HepG2 (cell line): ENCODE measurements at regions not wholly inside any gene's neighbourhood (a gene's known extent, or its start where the extent isn't known, plus 50 kb on each side); places are given as distances from the start of the nearest gene placed in this dataset.
A peak's percentile ranks its signal among the peaks of the same experiment; 100 is the strongest.

Experiments used
- FOXA3 ChIP-seq: IDR thresholded peaks from 2 replicates; pipeline ENCODE4 v1.6.1; 2016; ENCODE audit warnings: missing genetic modification reagents, missing compliant biosample characterization
- FOXK1 ChIP-seq: sonication (generic); formaldehyde crosslinking; IDR thresholded peaks from 2 replicates; pipeline ENCODE4 v1.4.0; 2020; ENCODE audit warnings: low read depth, missing genetic modification reagents, borderline replicate concordance
- FOXO1 ChIP-seq: sonication (generic); formaldehyde crosslinking; IDR thresholded peaks from 2 replicates; pipeline ENCODE4 v1.4.0; 2020; ENCODE audit warnings: missing genetic modification reagents
- HDAC2 ChIP-seq: sonication (generic); formaldehyde crosslinking; IDR thresholded peaks from 2 replicates; pipeline ENCODE4 v1.4.0; 2020; ENCODE audit warnings: missing genetic modification reagents
- HMG20A ChIP-seq: IDR thresholded peaks from 2 replicates; pipeline ENCODE4 v1.6.1; 2016; ENCODE audit warnings: borderline replicate concordance
- HNF4A ChIP-seq: sonication (generic); formaldehyde crosslinking; IDR thresholded peaks from 2 replicates; pipeline ENCODE4 v1.4.0; 2020; ENCODE audit warnings: missing genetic modification reagents
- KLF16 ChIP-seq, 2 experiments: sonication (generic) in 1 of 2; formaldehyde crosslinking in 1 of 2; IDR thresholded peaks; 2 replicates each; pipeline versions ENCODE4 v1.6.1 to v1.8.0; 2016 to 2023; ENCODE audit warnings: missing genetic modification reagents in 2 of 2, missing compliant biosample characterization in 1 of 2
- MATR3 ChIP-seq: sonication (generic); formaldehyde crosslinking; IDR thresholded peaks from 2 replicates; pipeline ENCODE4 v1.4.0; 2020; ENCODE audit warnings: missing genetic modification reagents
- MED1 ChIP-seq: sonication (generic); formaldehyde crosslinking; IDR thresholded peaks from 2 replicates; pipeline ENCODE4 v1.4.0; 2020; ENCODE audit warnings: missing genetic modification reagents
- NR2C2 ChIP-seq: sonication (generic); formaldehyde crosslinking; IDR thresholded peaks from 2 replicates; pipeline ENCODE4 v1.4.0; 2020; ENCODE audit warnings: missing genetic modification reagents, mild to moderate bottlenecking, moderate library complexity, borderline replicate concordance
- RARA ChIP-seq: IDR thresholded peaks from 2 replicates; pipeline ENCODE4 v1.6.1; 2016; ENCODE audit warnings: missing genetic modification reagents, missing compliant biosample characterization
- RXRA ChIP-seq: sonication (generic); formaldehyde crosslinking; IDR thresholded peaks from 2 replicates; pipeline ENCODE4 v1.5.1; 2020; ENCODE audit warnings: missing genetic modification reagents
- SALL1 ChIP-seq: sonication (generic); formaldehyde crosslinking; IDR thresholded peaks from 2 replicates; pipeline ENCODE4 v1.8.0; 2022; ENCODE audit warnings: mild to moderate bottlenecking, missing genetic modification reagents
- STAG1 ChIP-seq: sonication (generic); formaldehyde crosslinking; IDR thresholded peaks from 2 replicates; pipeline ENCODE4 v1.4.0; 2020; ENCODE audit warnings: missing genetic modification reagents
- SYNCRIP ChIP-seq: fragments of 200-400 bp; formaldehyde crosslinking; IDR thresholded peaks from 2 replicates; pipeline ENCODE4 v1.6.1; 2018; ENCODE audit warnings: mild to moderate bottlenecking, low read depth, low read length; ENCODE audit not compliant: insufficient read depth
- ZMYM2 ChIP-seq: sonication (generic); formaldehyde crosslinking; IDR thresholded peaks from 2 replicates; pipeline ENCODE4 v1.8.0; 2022; ENCODE audit warnings: mild to moderate bottlenecking, missing genetic modification reagents
- ZMYM3 ChIP-seq: sonication (generic); formaldehyde crosslinking; IDR thresholded peaks from 2 replicates; pipeline ENCODE4 v1.5.1; 2020; ENCODE audit warnings: mild to moderate bottlenecking, missing genetic modification reagents
- ZNF121 ChIP-seq: sonication (generic); formaldehyde crosslinking; IDR thresholded peaks from 2 replicates; pipeline ENCODE4 v1.5.0; 2020; ENCODE audit warnings: mild to moderate bottlenecking, missing genetic modification reagents
- TF ChIP-seq, protein P1 (sequence below): sonication (generic); formaldehyde crosslinking; IDR thresholded peaks from 2 replicates; pipeline ENCODE4 v1.4.0; 2020; ENCODE audit warnings: mild to moderate bottlenecking, missing genetic modification reagents, borderline replicate concordance
- TF ChIP-seq, protein P2 (sequence below): IDR thresholded peaks from 2 replicates; pipeline ENCODE4 v1.6.1; 2016; ENCODE audit warnings: low read depth, missing genetic modification reagents, missing compliant biosample characterization
- TF ChIP-seq, protein P3 (sequence below): sonication (generic); formaldehyde crosslinking; IDR thresholded peaks from 2 replicates; pipeline ENCODE4 v1.8.0; 2022; ENCODE audit warnings: mild to moderate bottlenecking, missing genetic modification reagents

DNA sequence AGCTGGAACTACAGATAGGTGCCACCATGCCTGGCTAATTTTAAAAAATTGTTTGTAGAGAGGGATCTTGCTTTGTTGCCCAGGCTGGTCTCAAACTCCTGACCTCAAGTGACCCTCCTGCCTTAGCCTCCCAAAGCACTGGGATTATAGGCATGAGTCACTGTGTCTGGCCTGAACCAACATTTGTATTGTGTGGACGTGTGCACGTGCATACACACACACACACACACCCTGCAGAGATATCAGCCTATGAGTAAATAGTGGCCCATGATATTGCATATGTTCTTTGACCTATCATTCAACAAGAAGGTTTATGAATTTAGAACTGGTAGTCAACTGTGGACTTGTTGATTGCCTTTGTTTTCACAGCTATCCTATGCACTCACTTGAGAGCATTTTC lies 161.6 kb downstream of the BAMBI start (continued):
- TF ChIP-seq, protein P1, sequence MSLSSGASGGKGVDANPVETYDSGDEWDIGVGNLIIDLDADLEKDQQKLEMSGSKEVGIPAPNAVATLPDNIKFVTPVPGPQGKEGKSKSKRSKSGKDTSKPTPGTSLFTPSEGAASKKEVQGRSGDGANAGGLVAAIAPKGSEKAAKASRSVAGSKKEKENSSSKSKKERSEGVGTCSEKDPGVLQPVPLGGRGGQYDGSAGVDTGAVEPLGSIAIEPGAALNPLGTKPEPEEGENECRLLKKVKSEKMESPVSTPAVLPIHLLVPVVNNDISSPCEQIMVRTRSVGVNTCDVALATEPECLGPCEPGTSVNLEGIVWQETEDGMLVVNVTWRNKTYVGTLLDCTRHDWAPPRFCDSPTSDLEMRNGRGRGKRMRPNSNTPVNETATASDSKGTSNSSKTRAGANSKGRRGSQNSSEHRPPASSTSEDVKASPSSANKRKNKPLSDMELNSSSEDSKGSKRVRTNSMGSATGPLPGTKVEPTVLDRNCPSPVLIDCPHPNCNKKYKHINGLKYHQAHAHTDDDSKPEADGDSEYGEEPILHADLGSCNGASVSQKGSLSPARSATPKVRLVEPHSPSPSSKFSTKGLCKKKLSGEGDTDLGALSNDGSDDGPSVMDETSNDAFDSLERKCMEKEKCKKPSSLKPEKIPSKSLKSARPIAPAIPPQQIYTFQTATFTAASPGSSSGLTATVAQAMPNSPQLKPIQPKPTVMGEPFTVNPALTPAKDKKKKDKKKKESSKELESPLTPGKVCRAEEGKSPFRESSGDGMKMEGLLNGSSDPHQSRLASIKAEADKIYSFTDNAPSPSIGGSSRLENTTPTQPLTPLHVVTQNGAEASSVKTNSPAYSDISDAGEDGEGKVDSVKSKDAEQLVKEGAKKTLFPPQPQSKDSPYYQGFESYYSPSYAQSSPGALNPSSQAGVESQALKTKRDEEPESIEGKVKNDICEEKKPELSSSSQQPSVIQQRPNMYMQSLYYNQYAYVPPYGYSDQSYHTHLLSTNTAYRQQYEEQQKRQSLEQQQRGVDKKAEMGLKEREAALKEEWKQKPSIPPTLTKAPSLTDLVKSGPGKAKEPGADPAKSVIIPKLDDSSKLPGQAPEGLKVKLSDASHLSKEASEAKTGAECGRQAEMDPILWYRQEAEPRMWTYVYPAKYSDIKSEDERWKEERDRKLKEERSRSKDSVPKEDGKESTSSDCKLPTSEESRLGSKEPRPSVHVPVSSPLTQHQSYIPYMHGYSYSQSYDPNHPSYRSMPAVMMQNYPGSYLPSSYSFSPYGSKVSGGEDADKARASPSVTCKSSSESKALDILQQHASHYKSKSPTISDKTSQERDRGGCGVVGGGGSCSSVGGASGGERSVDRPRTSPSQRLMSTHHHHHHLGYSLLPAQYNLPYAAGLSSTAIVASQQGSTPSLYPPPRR, result peak; percentile 67; the same call in 1 of the 2 replicates
- TF ChIP-seq MATR3 (CRISPR knock-in tag) (no peak), SALL1 (CRISPR knock-in tag) (peak; percentile 88), SYNCRIP (no peak), HMG20A (peak; percentile 40; the same call in 1 of the 2 replicates), FOXA3 (CRISPR knock-in tag) (peak; percentile 67; the same call in 1 of the 2 replicates), HNF4A (CRISPR knock-in tag) (0 out of 2 replicates have a peak, but pooled peaks have one; percentile 29), NR2C2 (CRISPR knock-in tag) (peak; percentile 24; the same call in 1 of the 2 replicates), FOXK1 (CRISPR knock-in tag) (peak; percentile 37; the same call in 1 of the 2 replicates), MED1 (CRISPR knock-in tag) (peak; percentile 68), KLF16 (CRISPR knock-in tag; IDR thresholded peaks at IDR 0.05) (no peak), RXRA (CRISPR knock-in tag) (peak; percentile 84; the same call in 1 of the 2 replicates), HDAC2 (CRISPR knock-in tag) (peak; percentile 58; the same call in 1 of the 2 replicates), ZMYM3 (peak; percentile 74), ZMYM2 (peak; percentile 71), ZNF121 (peak; percentile 98), FOXO1 (CRISPR knock-in tag) (0 out of 2 replicates have a peak, but pooled peaks have one; percentile 13), STAG1 (CRISPR knock-in tag) (no peak), RARA (CRISPR knock-in tag) (peak; percentile 58)
- TF ChIP-seq, protein P2, sequence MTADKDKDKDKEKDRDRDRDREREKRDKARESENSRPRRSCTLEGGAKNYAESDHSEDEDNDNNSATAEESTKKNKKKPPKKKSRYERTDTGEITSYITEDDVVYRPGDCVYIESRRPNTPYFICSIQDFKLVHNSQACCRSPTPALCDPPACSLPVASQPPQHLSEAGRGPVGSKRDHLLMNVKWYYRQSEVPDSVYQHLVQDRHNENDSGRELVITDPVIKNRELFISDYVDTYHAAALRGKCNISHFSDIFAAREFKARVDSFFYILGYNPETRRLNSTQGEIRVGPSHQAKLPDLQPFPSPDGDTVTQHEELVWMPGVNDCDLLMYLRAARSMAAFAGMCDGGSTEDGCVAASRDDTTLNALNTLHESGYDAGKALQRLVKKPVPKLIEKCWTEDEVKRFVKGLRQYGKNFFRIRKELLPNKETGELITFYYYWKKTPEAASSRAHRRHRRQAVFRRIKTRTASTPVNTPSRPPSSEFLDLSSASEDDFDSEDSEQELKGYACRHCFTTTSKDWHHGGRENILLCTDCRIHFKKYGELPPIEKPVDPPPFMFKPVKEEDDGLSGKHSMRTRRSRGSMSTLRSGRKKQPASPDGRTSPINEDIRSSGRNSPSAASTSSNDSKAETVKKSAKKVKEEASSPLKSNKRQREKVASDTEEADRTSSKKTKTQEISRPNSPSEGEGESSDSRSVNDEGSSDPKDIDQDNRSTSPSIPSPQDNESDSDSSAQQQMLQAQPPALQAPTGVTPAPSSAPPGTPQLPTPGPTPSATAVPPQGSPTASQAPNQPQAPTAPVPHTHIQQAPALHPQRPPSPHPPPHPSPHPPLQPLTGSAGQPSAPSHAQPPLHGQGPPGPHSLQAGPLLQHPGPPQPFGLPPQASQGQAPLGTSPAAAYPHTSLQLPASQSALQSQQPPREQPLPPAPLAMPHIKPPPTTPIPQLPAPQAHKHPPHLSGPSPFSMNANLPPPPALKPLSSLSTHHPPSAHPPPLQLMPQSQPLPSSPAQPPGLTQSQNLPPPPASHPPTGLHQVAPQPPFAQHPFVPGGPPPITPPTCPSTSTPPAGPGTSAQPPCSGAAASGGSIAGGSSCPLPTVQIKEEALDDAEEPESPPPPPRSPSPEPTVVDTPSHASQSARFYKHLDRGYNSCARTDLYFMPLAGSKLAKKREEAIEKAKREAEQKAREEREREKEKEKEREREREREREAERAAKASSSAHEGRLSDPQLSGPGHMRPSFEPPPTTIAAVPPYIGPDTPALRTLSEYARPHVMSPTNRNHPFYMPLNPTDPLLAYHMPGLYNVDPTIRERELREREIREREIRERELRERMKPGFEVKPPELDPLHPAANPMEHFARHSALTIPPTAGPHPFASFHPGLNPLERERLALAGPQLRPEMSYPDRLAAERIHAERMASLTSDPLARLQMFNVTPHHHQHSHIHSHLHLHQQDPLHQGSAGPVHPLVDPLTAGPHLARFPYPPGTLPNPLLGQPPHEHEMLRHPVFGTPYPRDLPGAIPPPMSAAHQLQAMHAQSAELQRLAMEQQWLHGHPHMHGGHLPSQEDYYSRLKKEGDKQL (CRISPR knock-in tag), result peak; percentile 69; the same call in 1 of the 2 replicates
- TF ChIP-seq, protein P3, sequence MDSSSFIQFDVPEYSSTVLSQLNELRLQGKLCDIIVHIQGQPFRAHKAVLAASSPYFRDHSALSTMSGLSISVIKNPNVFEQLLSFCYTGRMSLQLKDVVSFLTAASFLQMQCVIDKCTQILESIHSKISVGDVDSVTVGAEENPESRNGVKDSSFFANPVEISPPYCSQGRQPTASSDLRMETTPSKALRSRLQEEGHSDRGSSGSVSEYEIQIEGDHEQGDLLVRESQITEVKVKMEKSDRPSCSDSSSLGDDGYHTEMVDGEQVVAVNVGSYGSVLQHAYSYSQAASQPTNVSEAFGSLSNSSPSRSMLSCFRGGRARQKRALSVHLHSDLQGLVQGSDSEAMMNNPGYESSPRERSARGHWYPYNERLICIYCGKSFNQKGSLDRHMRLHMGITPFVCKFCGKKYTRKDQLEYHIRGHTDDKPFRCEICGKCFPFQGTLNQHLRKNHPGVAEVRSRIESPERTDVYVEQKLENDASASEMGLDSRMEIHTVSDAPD, result no peak
